Prostate gland (tissue), 2 donors: ENCODE measurements at regions not wholly inside any gene's neighbourhood (a gene's known extent, or its start where the extent isn't known, plus 50 kb on each side); places are given as distances from the start of the nearest gene placed in this dataset.

Experiments
- DNase-seq: peaks from one replicate; pipeline ENCODE4 v3.0.0-alpha.2; 2019; ENCODE audit warnings: low spot score
- H3K27ac ChIP-seq, 2 donors: fragments of 200-600 bp; sonication (generic); 2 replicates each; pipeline ENCODE4 v1.5.1; 2017 to 2019
- H3K27me3 ChIP-seq: fragments of 200-600 bp; sonication (generic); replicated peaks from 2 replicates; pipeline ENCODE4 v1.5.1; 2019; ENCODE audit not compliant: insufficient read depth
- H3K36me3 ChIP-seq, 2 donors: fragments of 200-600 bp; sonication (generic); 1 replicate in 1 of 2; 2 replicates in 1 of 2; pipeline versions ENCODE4 v1.5.1 to v1.8.1; 2017 to 2019
- H3K4me1 ChIP-seq: fragments of 200-600 bp; sonication (generic); replicated peaks from 2 replicates; pipeline ENCODE4 v1.5.1; 2019
- H3K4me3 ChIP-seq, 2 donors: fragments of 200-600 bp; sonication (generic); 2 replicates each; pipeline ENCODE4 v1.5.1; 2017 to 2019
- H3K9me3 ChIP-seq: fragments of 200-600 bp; sonication (generic); 2 replicates; pipeline ENCODE4 v1.5.1; 2017
- CTCF ChIP-seq, 4 experiments: fragments of 200-600 bp in 2 of 4; fragments of 450-650 bp in 2 of 4; sonication (generic) in 2 of 4; IDR thresholded peaks; 1 replicate in 3 of 4; 2 replicates in 1 of 4; pipeline ENCODE4 v1.5.1; 2016 to 2019; ENCODE audit warnings: antibody characterized with exemption in 4 of 4, mild to moderate bottlenecking in 2 of 4, moderate library complexity in 2 of 4
- POLR2A ChIP-seq: fragments of 450-650 bp; IDR thresholded peaks from one replicate; pipeline ENCODE4 v1.6.1; 2016; ENCODE audit warnings: antibody characterized with exemption, mild to moderate bottlenecking
- POLR2AphosphoS5 ChIP-seq: sonication (generic); formaldehyde crosslinking; IDR thresholded peaks from one replicate; pipeline ENCODE4 v1.6.1; 2017; ENCODE audit warnings: antibody characterized with exemption
- WGBS: methylation state at CpG from one replicate; pipeline ENCODE4 v1.1.5; 2018; 5-methylcytosine and 5-hydroxymethylcytosine counted together
- intact Hi-C: fragments of 100-400 bp; cut with DNase I; formaldehyde crosslinking; loops from one replicate; pipeline ENCODE4 v1.14.2; 2022

- intact Hi-C loops = no loop called here
- no peak for DNase-seq
- no peaks in the 10 kb centered on the region for H3K36me3 ChIP-seq
- no peaks in the 10 kb centered on the region for H3K9me3 ChIP-seq
- TF ChIP-seq POLR2AphosphoS5 = no peak
- no peak for TF ChIP-seq POLR2A
- no peak for TF ChIP-seq CTCF (IDR thresholded peaks at IDR 0.05)
- 41% methylated on average over 5 of the region's 5 CpGs for WGBS
- H3K4me3 ChIP-seq = no peak overlapping the region
- H3K27me3 ChIP-seq = no peaks in the 10 kb centered on the region
- H3K4me1 ChIP-seq = no peaks in the 10 kb centered on the region
- no peak overlapping the region for H3K27ac ChIP-seq
Measured at GRCh38 chrX:20363275-20363674, 96.6 kb upstream of the RPS6KA3 start.

- H3K27ac ChIP-seq = peak overlapping the region in 1 of 2 donors; percentile 18
- DNase-seq = no peak
Measured at GRCh38 chrX:20362268-20363267, 95.9 kb upstream of the RPS6KA3 start.

GRCh38 chrX:20361890-20362262 lies 95.2 kb upstream of the RPS6KA3 start:
- Histone ChIP-seq H3K4me3 (no peak overlapping the region), H3K27me3 (no peaks in the 10 kb centered on the region), H3K36me3 (no peaks in the 10 kb centered on the region), H3K27ac (no peak overlapping the region), H3K4me1 (no peaks in the 10 kb centered on the region), H3K9me3 (no peaks in the 10 kb centered on the region)
- DNase-seq = no peak
- TF ChIP-seq POLR2AphosphoS5 (no peak), POLR2A (no peak), CTCF (IDR thresholded peaks at IDR 0.05) (no peak)
- 25% methylated on average over 4 of the region's 4 CpGs for WGBS
- intact Hi-C loops = no loop called here

More at GRCh38 chrX:20362268-20363267, 95.9 kb upstream of the RPS6KA3 start:
- H3K4me1 ChIP-seq = no peaks in the 10 kb centered on the region
- H3K9me3 ChIP-seq = no peaks in the 10 kb centered on the region
- intact Hi-C loops = no loop called here
- WGBS = 34% methylated on average over 17 of the region's 19 CpGs
- no peaks in the 10 kb centered on the region for H3K27me3 ChIP-seq
- no peak overlapping the region for H3K4me3 ChIP-seq
- no peaks in the 10 kb centered on the region for H3K36me3 ChIP-seq
- TF ChIP-seq CTCF (IDR thresholded peaks at IDR 0.05) (no peak), POLR2AphosphoS5 (no peak), POLR2A (no peak)

- no peak overlapping the region for H3K27ac ChIP-seq
Measured at GRCh38 chrX:20361081-20361889, 94.6 kb upstream of the RPS6KA3 start.

More at GRCh38 chrX:20361081-20361889, 94.6 kb upstream of the RPS6KA3 start:
- no peaks in the 10 kb centered on the region for H3K9me3 ChIP-seq
- intact Hi-C loops = no loop called here
- H3K4me3 ChIP-seq = no peak overlapping the region
- TF ChIP-seq POLR2AphosphoS5 = no peak
- TF ChIP-seq CTCF (IDR thresholded peaks at IDR 0.05) = no peak
- no peak for TF ChIP-seq POLR2A
- no peaks in the 10 kb centered on the region for H3K4me1 ChIP-seq
- H3K36me3 ChIP-seq = no peaks in the 10 kb centered on the region
- no peak for DNase-seq
- H3K27me3 ChIP-seq = no peaks in the 10 kb centered on the region
- WGBS = 50% methylated on average over 8 of the region's 8 CpGs
